Heart right ventricle (tissue), 16 donors: ENCODE measurements at regions not wholly inside any gene's neighbourhood (a gene's known extent, or its start where the extent isn't known, plus 50 kb on each side); places are given as distances from the start of the nearest gene placed in this dataset.

Experiments
- ATAC-seq, 8 donors: fragments of 200-7000 bp; cut with Tn5 transposase; one replicate each; pipeline ENCODE4 v1.9.1; 2020; ENCODE audit warnings: mild to moderate bottlenecking in 8 of 8, moderate library complexity in 8 of 8, moderate number of reproducible peaks in 1 of 8
- DNase-seq, 2 donors: peaks; one replicate each; pipeline ENCODE4 v3.0.0-alpha.2; 2020
- H3K27ac ChIP-seq, 10 donors: fragments of 200-600 bp; sonication (generic) in 2 of 10; one replicate each; pipeline versions ENCODE4 v1.5.0 to v1.8.0; 2020 to 2022; ENCODE audit warnings: mild to moderate bottlenecking in 3 of 10
- H3K27me3 ChIP-seq, 7 donors: fragments of 200-600 bp; one replicate each; pipeline ENCODE4 v1.8.0; 2021 to 2022; ENCODE audit warnings: mild to moderate bottlenecking in 2 of 7
- H3K36me3 ChIP-seq, 9 donors: fragments of 200-600 bp; sonication (generic) in 1 of 9; one replicate each; pipeline versions ENCODE4 v1.5.0 to v1.8.0; 2020 to 2022; ENCODE audit warnings: mild to moderate bottlenecking in 2 of 9
- H3K4me1 ChIP-seq, 9 donors: fragments of 200-600 bp; sonication (generic) in 1 of 9; one replicate each; pipeline versions ENCODE4 v1.5.0 to v1.8.0; 2020 to 2022; ENCODE audit warnings: mild to moderate bottlenecking in 4 of 9
- H3K4me3 ChIP-seq, 10 donors: fragments of 200-600 bp; sonication (generic) in 2 of 10; one replicate each; pipeline versions ENCODE4 v1.5.0 to v1.8.0; 2020 to 2022; ENCODE audit warnings: mild to moderate bottlenecking in 7 of 10, moderate library complexity in 2 of 10
- H3K9me3 ChIP-seq, 11 donors: fragments of 200-600 bp in 10 of 11; sonication (generic) in 2 of 11; one replicate each; pipeline versions ENCODE4 v1.5.0 to v1.8.0; 2013 to 2022; ENCODE audit warnings: mild to moderate bottlenecking in 2 of 11, control low read depth in 1 of 11, moderate library complexity in 1 of 11
- WGBS, 2 donors: extraction: QIAGEN DNeasy Blood & Tissue Kit; methylation state at CpG; one replicate each; pipeline ENCODE4 v1.1.7; 2013; ENCODE audit warnings: inconsistent platforms in 1 of 2; 5-methylcytosine and 5-hydroxymethylcytosine counted together
- intact Hi-C, 10 donors: fragments of 100-400 bp; cut with DNase I; formaldehyde crosslinking; loops; one replicate each; pipeline versions ENCODE4 v1.11.1 to v1.14.2; 2022
- TF ChIP-seq, protein P1 (sequence below), 9 donors: fragments of 200-600 bp; sonication (generic) in 2 of 9; IDR thresholded peaks; one replicate each; pipeline versions ENCODE4 v1.5.0 to v1.8.0; 2021 to 2022; ENCODE audit warnings: antibody characterized with exemption in 9 of 9, mild to moderate bottlenecking in 5 of 9, moderate library complexity in 1 of 9
- donor health status: Arrhythmogenic right ventricular cardiomyopathy.
- donor health status: ischemic (EF 13 %, LVEDD 7.1; RV severe dilation, severe dysfunction).
- donor health status: healthy with polysubstance abuse.
- donor health status: DM: no; HTN: yes; CAD: no.
- donor health status: DM: no; HTN: no; CAD: no.
- donor health status: ischemic (EF 25% LVEDD 6.9; RV normal size, moderate dysfunction).
- donor health status: ischemic (EF 25% LVEDD 5.7; RV mildly dilated, moderate dysfunction).
- donor health status: healthy.
- donor health status: DM: yes; HTN: yes; CAD: no.
- donor health status: Ischemic cardiomyopathy.
- donor health status: ischemic (EF 35%, LVEDD 5.7; RV mildly dilated, moderate dysfunction).
- donor health status: nonischemic (EF 11% LVEDD 7.7; RV severe dilation, severe dysfunction).
- donor health status: DM: yes; HTN: yes; CAD: no.
- donor health status: PGD.
- donor health status: ischemic (EF 29% LVEDD 5.4; RV normal size, mild dysfunction).
- donor health status: nonischemic (EF 23%, LVEDD 6.1; RV moderate dilation, normal function).

DNA sequence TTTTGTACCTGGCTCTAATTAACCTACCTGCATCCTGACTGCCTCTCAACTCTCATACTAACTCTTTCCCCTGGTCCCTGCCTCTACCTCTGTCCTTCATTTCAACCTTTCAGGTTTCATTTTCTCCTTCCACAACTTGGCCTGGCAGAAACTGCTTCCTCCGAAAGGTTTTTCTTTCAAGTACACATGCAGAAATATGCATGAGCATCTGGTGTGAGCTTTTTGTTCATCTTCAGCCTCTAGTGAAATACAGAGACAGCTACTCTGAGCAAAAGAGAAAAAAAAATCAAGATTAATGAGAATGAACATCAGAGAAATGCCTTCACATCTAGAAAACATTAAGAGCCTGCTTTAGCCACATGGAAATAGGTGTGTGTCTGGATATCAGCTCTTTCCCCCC is 297.9 kb upstream of the PCSK5 start:
- no peak for DNase-seq
- H3K36me3 ChIP-seq, result no peaks in the 10 kb centered on the region
- H3K4me1 ChIP-seq, result no peaks in the 10 kb centered on the region
- WGBS, 2 donors, result 94% methylated on average over 1 of the region's 1 CpG
- H3K27me3 ChIP-seq, result no peaks in the 10 kb centered on the region
- intact Hi-C loops, result loop anchor here in 2 of 10 donors (10.0 kb wide), 2 partner anchors 62 to 262 kb away; no protein-coding TSS in a partner anchor
- TF ChIP-seq, protein P1, sequence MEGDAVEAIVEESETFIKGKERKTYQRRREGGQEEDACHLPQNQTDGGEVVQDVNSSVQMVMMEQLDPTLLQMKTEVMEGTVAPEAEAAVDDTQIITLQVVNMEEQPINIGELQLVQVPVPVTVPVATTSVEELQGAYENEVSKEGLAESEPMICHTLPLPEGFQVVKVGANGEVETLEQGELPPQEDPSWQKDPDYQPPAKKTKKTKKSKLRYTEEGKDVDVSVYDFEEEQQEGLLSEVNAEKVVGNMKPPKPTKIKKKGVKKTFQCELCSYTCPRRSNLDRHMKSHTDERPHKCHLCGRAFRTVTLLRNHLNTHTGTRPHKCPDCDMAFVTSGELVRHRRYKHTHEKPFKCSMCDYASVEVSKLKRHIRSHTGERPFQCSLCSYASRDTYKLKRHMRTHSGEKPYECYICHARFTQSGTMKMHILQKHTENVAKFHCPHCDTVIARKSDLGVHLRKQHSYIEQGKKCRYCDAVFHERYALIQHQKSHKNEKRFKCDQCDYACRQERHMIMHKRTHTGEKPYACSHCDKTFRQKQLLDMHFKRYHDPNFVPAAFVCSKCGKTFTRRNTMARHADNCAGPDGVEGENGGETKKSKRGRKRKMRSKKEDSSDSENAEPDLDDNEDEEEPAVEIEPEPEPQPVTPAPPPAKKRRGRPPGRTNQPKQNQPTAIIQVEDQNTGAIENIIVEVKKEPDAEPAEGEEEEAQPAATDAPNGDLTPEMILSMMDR (IDR thresholded peaks at IDR 0.05), result no peak
- ATAC-seq, result no peak
- no peak overlapping the region for H3K27ac ChIP-seq
- peaks cover 0 to 6% (median 0%) of the 10 kb centered on the region in 11 donors for H3K9me3 ChIP-seq
- H3K4me3 ChIP-seq, result no peak overlapping the region

DNA sequence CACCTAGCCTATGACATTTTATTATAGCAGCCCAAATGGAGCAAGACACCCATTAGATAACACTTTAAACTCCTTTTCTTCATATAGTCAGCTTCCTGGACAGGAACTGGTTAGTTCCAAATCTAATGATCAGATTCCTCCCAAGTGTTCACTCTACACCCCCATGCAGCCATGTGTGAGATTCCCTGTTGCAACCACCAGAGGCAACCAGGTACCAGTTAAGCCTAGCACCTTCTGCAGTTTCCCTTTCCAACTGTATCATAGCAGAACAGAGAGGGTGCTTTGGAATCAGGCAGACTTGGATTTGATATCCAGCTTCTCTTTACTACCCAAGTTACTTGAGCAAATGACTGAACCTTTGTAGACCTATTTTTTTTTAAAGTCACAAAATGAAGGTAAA is 296.6 kb upstream of the PCSK5 start:
- ATAC-seq (no peak), DNase-seq (no peak)
- peaks cover 0 to 6% (median 0%) of the 10 kb centered on the region in 11 donors for H3K9me3 ChIP-seq
- no peaks in the 10 kb centered on the region for H3K36me3 ChIP-seq
- intact Hi-C loops, result loop anchor here in 2 of 10 donors (10.0 kb wide), 2 partner anchors 61 to 261 kb away; no protein-coding TSS in a partner anchor
- H3K4me1 ChIP-seq, result no peaks in the 10 kb centered on the region
- H3K4me3 ChIP-seq, result no peak overlapping the region
- H3K27me3 ChIP-seq, result no peaks in the 10 kb centered on the region
- TF ChIP-seq, protein P1 (IDR thresholded peaks at IDR 0.05), result no peak
- H3K27ac ChIP-seq, result no peak overlapping the region

DNA sequence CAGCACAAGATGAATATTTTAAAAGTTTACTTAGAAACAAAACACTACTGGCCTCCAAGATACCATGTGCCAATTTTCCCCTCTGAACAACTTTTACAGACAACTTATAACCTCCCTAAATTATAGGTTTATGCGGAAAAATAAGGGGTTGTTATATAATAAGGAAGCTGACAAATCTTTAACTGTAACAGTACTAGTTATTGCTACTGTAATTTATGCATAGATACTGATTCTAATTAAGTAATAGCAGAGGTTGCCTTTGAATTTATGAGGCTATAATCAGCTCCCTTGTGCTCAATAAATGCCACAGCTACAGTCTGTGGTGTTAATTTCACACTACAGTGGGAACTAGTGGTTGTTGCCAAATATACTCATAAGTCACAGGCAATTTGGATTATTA is 291.3 kb upstream of the PCSK5 start:
- no peak for ATAC-seq
- no peak for DNase-seq
- no peaks in the 10 kb centered on the region for H3K27me3 ChIP-seq
- TF ChIP-seq, protein P1 (IDR thresholded peaks at IDR 0.05), result no peak
- H3K36me3 ChIP-seq, result no peaks in the 10 kb centered on the region
- H3K4me1 ChIP-seq, result peaks cover 0 to 2% (median 0%) of the 10 kb centered on the region in 9 donors
- 86 to 94% methylated on average over 1 of the region's 1 CpG for WGBS, 2 donors
- no peak overlapping the region for H3K4me3 ChIP-seq
- no peaks in the 10 kb centered on the region for H3K9me3 ChIP-seq
- no peak overlapping the region for H3K27ac ChIP-seq
- intact Hi-C loops, result loop anchor here in 3 of 10 donors (5.0 to 10.0 kb wide), 3 partner anchors 56 to 263 kb away; no protein-coding TSS in a partner anchor

DNA sequence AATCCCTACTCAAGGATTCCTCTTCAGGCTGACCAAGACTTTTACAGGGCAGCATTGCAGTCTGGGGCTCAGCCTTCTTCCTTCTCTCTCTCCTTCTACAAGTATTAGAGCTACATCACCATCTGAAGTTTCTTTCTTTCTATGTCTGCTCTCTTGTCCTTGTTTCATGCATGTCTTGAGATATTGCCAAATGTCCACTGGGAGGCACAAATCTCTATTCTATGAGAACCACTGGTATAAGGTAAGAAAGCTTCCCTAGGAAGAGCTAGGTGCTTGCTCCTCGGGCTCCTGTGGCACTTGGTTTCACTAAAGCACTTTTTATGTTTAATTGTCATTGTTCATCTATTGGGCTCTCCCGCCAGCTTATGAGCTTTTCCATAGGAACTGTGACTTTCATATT is 289.2 kb upstream of the PCSK5 start:
- 80 to 81% methylated on average over 2 of the region's 2 CpGs for WGBS, 2 donors
- intact Hi-C loops, result loop anchor here in 5 of 10 donors (5.0 to 10.0 kb wide), 4 partner anchors 254 to 336 kb away; no protein-coding TSS in a partner anchor
- Histone ChIP-seq H3K27ac (no peak overlapping the region), H3K9me3 (no peaks in the 10 kb centered on the region), H3K4me3 (no peak overlapping the region), H3K27me3 (no peaks in the 10 kb centered on the region), H3K4me1 (peaks cover 0 to 6% (median 0%) of the 10 kb centered on the region in 9 donors), H3K36me3 (no peaks in the 10 kb centered on the region)
- TF ChIP-seq, protein P1 (IDR thresholded peaks at IDR 0.05), result peak in 4 of 9 donors; percentile 19 to 43 (median 28)
- no peak for DNase-seq
- ATAC-seq, result no peak
